Neural cell (in vitro differentiated cells): ENCODE measurements at regions not wholly inside any gene's neighbourhood (a gene's known extent, or its start where the extent isn't known, plus 50 kb on each side); places are given as distances from the start of the nearest gene placed in this dataset.

ENCODE experiments used
- H2AFZ ChIP-seq: fragments of 200-600, 300-800 bp; sonication (generic), shearing (Covaris generic); 2 replicates; pipeline ENCODE4 v1.6.0; 2014; ENCODE audit warnings: low read depth, mild to moderate bottlenecking, antibody characterized with exemption, low read length, moderate library complexity
- H3F3A ChIP-seq: fragments of 200-600 bp; shearing (Covaris generic); 2 replicates; pipeline ENCODE4 v1.6.1; 2016; ENCODE audit warnings: mild to moderate bottlenecking, moderate library complexity, mixed read lengths, antibody characterized with exemption, low read length; ENCODE audit not compliant: insufficient read depth, poor library complexity, severe bottlenecking
- H3K27ac ChIP-seq: fragments of 200-600, 300-800 bp; sonication (generic), shearing (Covaris generic); 2 replicates; pipeline ENCODE4 v1.5.1; 2014; ENCODE audit warnings: mild to moderate bottlenecking, low read length, moderate library complexity
- H3K27me3 ChIP-seq: fragments of 300-800, 200-600 bp; sonication (generic), shearing (Covaris generic); 2 replicates; pipeline ENCODE4 v1.6.0; 2014; ENCODE audit warnings: mild to moderate bottlenecking, low read depth, low read length, moderate library complexity; ENCODE audit not compliant: insufficient read depth
- H3K36me3 ChIP-seq: fragments of 300-800, 200-600 bp; sonication (generic), shearing (Covaris generic); 2 replicates; pipeline ENCODE4 v1.5.1; 2014; ENCODE audit warnings: mild to moderate bottlenecking, antibody characterized with exemption, low read length, moderate library complexity; ENCODE audit not compliant: insufficient read depth
- H3K4me2 ChIP-seq: fragments of 300-800, 200-600 bp; sonication (generic), shearing (Covaris generic); 2 replicates; pipeline ENCODE4 v1.6.0; 2014; ENCODE audit warnings: mild to moderate bottlenecking, low read length
- H3K4me3 ChIP-seq: fragments of 300-800, 200-600 bp; sonication (generic), shearing (Covaris generic); 2 replicates; pipeline ENCODE4 v1.5.1; 2014; ENCODE audit warnings: mild to moderate bottlenecking, low read length, moderate library complexity
- H3K79me2 ChIP-seq: fragments of 200-600 bp; shearing (Covaris generic); replicated peaks from 2 replicates; pipeline ENCODE4 v1.6.0; 2014; ENCODE audit warnings: mild to moderate bottlenecking, low read length, moderate library complexity; ENCODE audit not compliant: insufficient read depth
- H3K9ac ChIP-seq: fragments of 300-800, 200-600 bp; sonication (generic), shearing (Covaris generic); 2 replicates; pipeline ENCODE4 v1.6.1; 2016; ENCODE audit warnings: mild to moderate bottlenecking, low read length, mixed read lengths
- H3K9me2 ChIP-seq: fragments of 200-600 bp; shearing (Covaris generic); 2 replicates; pipeline ENCODE4 v1.6.1; 2016; ENCODE audit warnings: mild to moderate bottlenecking, low read length, mixed read lengths; ENCODE audit not compliant: insufficient read depth
- H3K9me3 ChIP-seq: fragments of 200-600, 300-800 bp; sonication (generic), shearing (Covaris generic); 2 replicates; pipeline ENCODE4 v1.6.1; 2016; ENCODE audit warnings: mild to moderate bottlenecking, mixed run types, low read length, moderate library complexity, mixed read lengths
- H4K20me1 ChIP-seq: fragments of 200-600 bp; shearing (Covaris generic); 2 replicates; pipeline ENCODE4 v1.6.1; 2016; ENCODE audit warnings: mild to moderate bottlenecking, mixed run types; ENCODE audit not compliant: insufficient read depth
- EP300 ChIP-seq: fragments of 450-650 bp; conservative IDR thresholded peaks from 2 replicates; pipeline ENCODE4 v1.6.1; 2014; ENCODE audit warnings: antibody characterized with exemption, mild to moderate bottlenecking, moderate library complexity; ENCODE audit not compliant: poor library complexity, severe bottlenecking
- EZH2 ChIP-seq: fragments of 200-600, 300-800 bp; shearing (Covaris generic), sonication (generic); IDR thresholded peaks from 2 replicates; pipeline ENCODE4 v1.6.1; 2014; ENCODE audit warnings: antibody characterized with exemption, low read length, borderline replicate concordance, mild to moderate bottlenecking; ENCODE audit not compliant: insufficient read depth, poor library complexity, severe bottlenecking
- MXI1 ChIP-seq: fragments of 450-650 bp; conservative IDR thresholded peaks from 2 replicates; pipeline ENCODE4 v1.6.1; 2014; ENCODE audit warnings: antibody characterized with exemption, mild to moderate bottlenecking; ENCODE audit not compliant: poor library complexity, severe bottlenecking
- POLR2AphosphoS5 ChIP-seq: IDR thresholded peaks from 2 replicates; pipeline ENCODE4 v1.6.1; 2012
- RAD21 ChIP-seq: fragments of 450-650 bp; conservative IDR thresholded peaks from 2 replicates; pipeline ENCODE4 v1.6.1; 2014; ENCODE audit warnings: antibody characterized with exemption, mild to moderate bottlenecking, moderate library complexity
- REST ChIP-seq: IDR thresholded peaks from 2 replicates; pipeline ENCODE4 v1.6.1; 2012; ENCODE audit warnings: borderline replicate concordance
- SMC3 ChIP-seq: fragments of 450-650 bp; conservative IDR thresholded peaks from 2 replicates; pipeline ENCODE4 v1.6.1; 2014; ENCODE audit warnings: antibody characterized with exemption, mild to moderate bottlenecking, moderate library complexity; ENCODE audit not compliant: poor library complexity
- TAF1 ChIP-seq: IDR thresholded peaks from 2 replicates; pipeline ENCODE4 v1.6.1; 2012; ENCODE audit warnings: low read depth
- TF ChIP-seq, protein P1 (sequence below): fragments of 450-650 bp; IDR thresholded peaks from 2 replicates; pipeline ENCODE4 v1.5.1; 2014; ENCODE audit warnings: antibody characterized with exemption, mild to moderate bottlenecking, moderate library complexity; ENCODE audit not compliant: poor library complexity, severe bottlenecking

DNA sequence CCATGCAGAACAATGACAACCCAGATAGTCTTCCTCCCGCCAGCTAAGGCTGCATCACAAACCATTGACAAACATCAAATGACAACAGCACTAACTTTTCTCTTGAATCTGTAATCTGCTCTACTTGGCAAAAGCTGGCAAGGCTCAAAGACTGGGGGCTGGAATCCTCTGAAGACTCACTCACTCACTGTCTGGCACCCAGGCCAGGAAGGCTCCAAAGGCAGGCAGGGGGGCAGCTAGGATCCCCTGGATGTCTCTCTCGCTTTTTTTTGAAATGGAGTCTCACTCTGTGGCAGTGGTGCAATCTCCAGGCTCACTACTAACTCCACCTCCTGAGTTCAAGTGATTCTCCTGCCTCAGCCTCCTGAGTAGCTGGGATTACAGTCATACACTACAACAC is 159.7 kb upstream of the GPR26 start:
- Histone ChIP-seq H3K36me3 (no peaks in the 10 kb centered on the region), H3K9me2 (no peaks in the 10 kb centered on the region), H3K4me3 (no peak overlapping the region), H3K79me2 (no peaks in the 10 kb centered on the region), H3K27ac (no peak overlapping the region), H3K27me3 (peaks cover 10% of the 10 kb centered on the region), H3K4me2 (no peak overlapping the region), H3K9me3 (no peaks in the 10 kb centered on the region), H3K9ac (no peak overlapping the region), H2AFZ (no peak overlapping the region), H3F3A (no peaks in the 10 kb centered on the region), H4K20me1 (no peaks in the 10 kb centered on the region)
- TF ChIP-seq POLR2AphosphoS5 (no peak), SMC3 (no peak), TAF1 (no peak), EZH2 (no peak)

DNA sequence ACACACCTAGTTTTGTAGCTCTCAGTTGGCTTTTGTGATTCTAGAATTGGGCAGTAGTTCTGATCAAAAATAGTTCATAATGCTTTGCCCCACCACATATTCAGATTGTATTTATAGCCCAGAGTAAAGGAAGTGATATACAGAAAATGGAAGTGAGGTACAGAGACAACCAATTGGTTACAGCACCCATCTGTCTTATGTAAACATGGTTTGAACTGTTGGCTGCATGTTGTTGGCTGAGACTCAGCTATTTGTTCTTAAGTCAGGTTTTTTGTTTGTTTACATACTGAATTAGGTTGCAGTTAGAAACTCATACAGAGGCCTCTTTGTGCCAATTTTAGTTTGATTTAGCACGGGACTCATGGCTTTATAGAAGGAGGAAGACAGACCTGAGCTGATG is 158.9 kb upstream of the GPR26 start:
- no peak overlapping the region for H3K4me3 ChIP-seq
- no peak overlapping the region for H2AFZ ChIP-seq
- H3K27ac ChIP-seq: no peak overlapping the region
- no peaks in the 10 kb centered on the region for H3K36me3 ChIP-seq
- H3K27me3 ChIP-seq: peaks cover 12% of the 10 kb centered on the region
- no peaks in the 10 kb centered on the region for H3K9me3 ChIP-seq
- H3K9me2 ChIP-seq: no peaks in the 10 kb centered on the region
- TF ChIP-seq RAD21 (no peak), SMC3 (no peak), POLR2AphosphoS5 (no peak)
- no peaks in the 10 kb centered on the region for H3F3A ChIP-seq
- no peak overlapping the region for H3K9ac ChIP-seq
- H3K4me2 ChIP-seq: no peak overlapping the region
- no peaks in the 10 kb centered on the region for H3K79me2 ChIP-seq
- H4K20me1 ChIP-seq: no peaks in the 10 kb centered on the region

DNA sequence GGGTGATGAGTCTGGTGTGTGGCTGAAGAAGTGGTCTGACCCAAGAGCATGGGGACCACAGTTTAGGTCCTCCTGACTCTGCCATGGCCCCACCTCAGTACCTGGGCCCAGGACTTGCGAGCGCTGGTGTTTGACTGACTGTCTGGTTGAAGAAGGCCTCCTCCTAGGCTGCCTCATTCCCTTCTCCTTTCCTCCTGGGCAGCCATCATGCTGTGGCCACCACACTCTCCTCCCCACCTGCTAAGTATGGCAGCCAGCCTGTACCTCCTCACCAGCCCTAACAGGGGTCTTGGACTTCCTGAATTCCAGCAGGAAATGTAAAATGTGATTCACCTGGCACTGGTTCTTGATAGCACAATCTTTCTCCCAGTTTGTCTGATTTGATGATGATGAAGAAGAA is 156.8 kb upstream of the GPR26 start:
- Histone ChIP-seq H3K4me2 (no peak overlapping the region), H3K79me2 (no peaks in the 10 kb centered on the region), H3K4me3 (no peak overlapping the region), H2AFZ (no peak overlapping the region), H3K9me3 (no peaks in the 10 kb centered on the region), H3K9me2 (no peaks in the 10 kb centered on the region), H3F3A (no peaks in the 10 kb centered on the region), H3K27me3 (peaks cover 12% of the 10 kb centered on the region), H3K36me3 (no peaks in the 10 kb centered on the region), H4K20me1 (no peaks in the 10 kb centered on the region), H3K9ac (no peak overlapping the region), H3K27ac (no peak overlapping the region)
- no peak for TF ChIP-seq TAF1
- TF ChIP-seq REST: no peak
- no peak for TF ChIP-seq EP300
- TF ChIP-seq MXI1: no peak
- no peak for TF ChIP-seq EZH2
- no peak for TF ChIP-seq RAD21
- no peak for TF ChIP-seq POLR2AphosphoS5
- TF ChIP-seq, protein P1, sequence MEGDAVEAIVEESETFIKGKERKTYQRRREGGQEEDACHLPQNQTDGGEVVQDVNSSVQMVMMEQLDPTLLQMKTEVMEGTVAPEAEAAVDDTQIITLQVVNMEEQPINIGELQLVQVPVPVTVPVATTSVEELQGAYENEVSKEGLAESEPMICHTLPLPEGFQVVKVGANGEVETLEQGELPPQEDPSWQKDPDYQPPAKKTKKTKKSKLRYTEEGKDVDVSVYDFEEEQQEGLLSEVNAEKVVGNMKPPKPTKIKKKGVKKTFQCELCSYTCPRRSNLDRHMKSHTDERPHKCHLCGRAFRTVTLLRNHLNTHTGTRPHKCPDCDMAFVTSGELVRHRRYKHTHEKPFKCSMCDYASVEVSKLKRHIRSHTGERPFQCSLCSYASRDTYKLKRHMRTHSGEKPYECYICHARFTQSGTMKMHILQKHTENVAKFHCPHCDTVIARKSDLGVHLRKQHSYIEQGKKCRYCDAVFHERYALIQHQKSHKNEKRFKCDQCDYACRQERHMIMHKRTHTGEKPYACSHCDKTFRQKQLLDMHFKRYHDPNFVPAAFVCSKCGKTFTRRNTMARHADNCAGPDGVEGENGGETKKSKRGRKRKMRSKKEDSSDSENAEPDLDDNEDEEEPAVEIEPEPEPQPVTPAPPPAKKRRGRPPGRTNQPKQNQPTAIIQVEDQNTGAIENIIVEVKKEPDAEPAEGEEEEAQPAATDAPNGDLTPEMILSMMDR: no peak
- no peak for TF ChIP-seq SMC3
